Right lobe of liver (tissue), 6 donors: ENCODE measurements at regions not wholly inside any gene's neighbourhood (a gene's known extent, or its start where the extent isn't known, plus 50 kb on each side); places are given as distances from the start of the nearest gene placed in this dataset.

ENCODE experiments used
- ATAC-seq, 4 donors: fragments of 200-7000 bp; cut with Tn5 transposase; one replicate each; pipeline ENCODE4 v1.9.1; 2020; ENCODE audit warnings: mild to moderate bottlenecking in 4 of 4, moderate library complexity in 4 of 4
- DNase-seq, 3 donors: peaks; one replicate each; pipeline ENCODE4 v3.0.0-alpha.2; 2020
- H3K27ac ChIP-seq, 3 donors: fragments of 200-600 bp; one replicate each; pipeline ENCODE4 v1.8.0; 2022
- H3K27me3 ChIP-seq, 2 donors: fragments of 200-600 bp; one replicate each; pipeline ENCODE4 v1.8.0; 2022
- H3K36me3 ChIP-seq, 4 donors: fragments of 200-600 bp; sonication (generic) in 1 of 4; one replicate each; pipeline versions ENCODE4 v1.5.1 to v1.8.0; 2017 to 2022; ENCODE audit warnings: control low read depth in 1 of 4
- H3K4me1 ChIP-seq, 4 donors: fragments of 200-600 bp; sonication (generic) in 1 of 4; one replicate each; pipeline versions ENCODE4 v1.5.1 to v1.8.0; 2017 to 2022; ENCODE audit warnings: control low read depth in 1 of 4
- H3K4me3 ChIP-seq, 3 donors: fragments of 200-600 bp; one replicate each; pipeline ENCODE4 v1.8.0; 2022
- H3K9me3 ChIP-seq, 4 donors: fragments of 200-600 bp; sonication (generic) in 1 of 4; one replicate each; pipeline versions ENCODE4 v1.5.1 to v1.8.0; 2017 to 2022; ENCODE audit warnings: control low read depth in 1 of 4
- CTCF ChIP-seq, 4 donors: fragments of 200-600 bp in 3 of 4; fragments of 450-650 bp in 1 of 4; IDR thresholded peaks; one replicate each; pipeline versions ENCODE4 v1.5.1 to v1.8.0; 2016 to 2022; ENCODE audit warnings: antibody characterized with exemption in 4 of 4, mild to moderate bottlenecking in 2 of 4
- POLR2A ChIP-seq: fragments of 450-650 bp; IDR thresholded peaks from one replicate; pipeline ENCODE4 v1.6.1; 2017; ENCODE audit warnings: antibody characterized with exemption, mild to moderate bottlenecking
- WGBS: methylation state at CpG from one replicate; pipeline ENCODE4 v1.1.6; 2018; ENCODE audit warnings: low coverage, low lambda C conversion rate; ENCODE audit not compliant: insufficient coverage; ENCODE audit errors: missing lambda C conversion rate; 5-methylcytosine and 5-hydroxymethylcytosine counted together
- intact Hi-C, 2 donors: fragments of 100-400 bp; cut with DNase I; formaldehyde crosslinking; loops; one replicate each; pipeline versions ENCODE4 v1.11.2 to v1.14.1; 2022
- donor health status: DM: no; HTN: yes; CAD: no.
- donor health status: DM: no; HTN: no; CAD: no.
- donor health status: DM: no; HTN: no; CAD: no.
- donor health status: DM: no; HTN: yes; CAD: no.
- donor health status: DM: no; HTN: yes; CAD: no.

- no peak for ATAC-seq
- no peak for DNase-seq
- H3K27me3 ChIP-seq: no peaks in the 10 kb centered on the region
- WGBS: 55% methylated on average over 6 of the region's 6 CpGs
- H3K36me3 ChIP-seq: no peaks in the 10 kb centered on the region
- H3K9me3 ChIP-seq: no peaks in the 10 kb centered on the region
- no peak overlapping the region for H3K4me3 ChIP-seq
- H3K27ac ChIP-seq: no peak overlapping the region
- no peaks in the 10 kb centered on the region for H3K4me1 ChIP-seq
- intact Hi-C loops: no loop called here
- TF ChIP-seq POLR2A (no peak), CTCF (IDR thresholded peaks at IDR 0.05) (no peak)
These were observed 192.0 kb upstream of the GATB start for GRCh38 chr4:151952711-151953254.

- no peak for TF ChIP-seq POLR2A
- TF ChIP-seq CTCF (IDR thresholded peaks at IDR 0.05): no peak
- Histone ChIP-seq H3K9me3 (no peaks in the 10 kb centered on the region), H3K4me3 (no peak overlapping the region), H3K27ac (no peak overlapping the region), H3K4me1 (no peaks in the 10 kb centered on the region), H3K27me3 (no peaks in the 10 kb centered on the region), H3K36me3 (no peaks in the 10 kb centered on the region)
- intact Hi-C loops: no loop called here
- WGBS: 54% methylated on average over 4 of the region's 4 CpGs
- DNase-seq: no peak
- ATAC-seq: no peak
These were observed 191.3 kb upstream of the GATB start for GRCh38 chr4:151952137-151952536.

- TF ChIP-seq CTCF (IDR thresholded peaks at IDR 0.05) (no peak), POLR2A (no peak)
- 37% methylated on average over 5 of the region's 5 CpGs for WGBS
These were observed 190.9 kb upstream of the GATB start for GRCh38 chr4:151951671-151952050.

GRCh38 chr4:151950993-151951670, 190.3 kb upstream of the GATB start:
- TF ChIP-seq POLR2A (no peak), CTCF (IDR thresholded peaks at IDR 0.05) (no peak)
- no peaks in the 10 kb centered on the region for H3K36me3 ChIP-seq
- H3K4me1 ChIP-seq: no peaks in the 10 kb centered on the region
- H3K27me3 ChIP-seq: no peaks in the 10 kb centered on the region
- intact Hi-C loops: no loop called here
- WGBS: 55% methylated on average over 12 of the region's 12 CpGs
- ATAC-seq: no peak
- no peak for DNase-seq
- H3K4me3 ChIP-seq: no peak overlapping the region
- H3K9me3 ChIP-seq: no peaks in the 10 kb centered on the region
- H3K27ac ChIP-seq: no peak overlapping the region

More at GRCh38 chr4:151951671-151952050, 190.9 kb upstream of the GATB start:
- no peak overlapping the region for H3K4me3 ChIP-seq
- H3K9me3 ChIP-seq: no peaks in the 10 kb centered on the region
- no peak overlapping the region for H3K27ac ChIP-seq
- no peaks in the 10 kb centered on the region for H3K36me3 ChIP-seq
- intact Hi-C loops: no loop called here
- no peaks in the 10 kb centered on the region for H3K27me3 ChIP-seq
- DNase-seq: no peak
- no peak for ATAC-seq
- no peaks in the 10 kb centered on the region for H3K4me1 ChIP-seq
